CD8-positive, alpha-beta memory T cell (primary cell): ENCODE measurements at regions not wholly inside any gene's neighbourhood (a gene's known extent, or its start where the extent isn't known, plus 50 kb on each side); places are given as distances from the start of the nearest gene placed in this dataset.
A peak's percentile ranks its signal among the peaks of the same experiment; 100 is the strongest.
"Not testable (repeated sequence)": the region's sequence is repeated elsewhere in the genome, so short reads cannot be mapped to it uniquely, and the experiment has no call there.

ENCODE experiments used
- CTCF ChIA-PET: fragments of 350-600 bp; sonication (Branson Sonifier 250); formaldehyde crosslinking; loops from one replicate; lab custom pipeline; 2021; ENCODE audit warnings: antibody characterized with exemption; lab: Charles Lee
- POLR2A ChIA-PET: fragments of 350-600 bp; sonication (Branson Sonifier 250); formaldehyde crosslinking; loops from one replicate; lab custom pipeline; 2021; ENCODE audit warnings: antibody characterized with exemption; lab: Charles Lee
- DNase-seq, 5 donors: peaks; one replicate each; pipeline versions ENCODE4 v3.0.0 to v3.0.0-alpha.2; 2020 to 2022; ENCODE audit warnings: mixed read lengths in 1 of 5
- H3K27ac ChIP-seq: one replicate; pipeline ENCODE4 v1.7.0; 2013; ENCODE audit warnings: low read depth, mild to moderate bottlenecking, low read length, moderate library complexity
- H3K27me3 ChIP-seq: 2 replicates; pipeline ENCODE4 v1.7.0; 2013; ENCODE audit warnings: low read length, mild to moderate bottlenecking; ENCODE audit not compliant: insufficient read depth, poor library complexity, severe bottlenecking
- H3K36me3 ChIP-seq: 2 replicates; pipeline ENCODE4 v1.7.0; 2013; ENCODE audit warnings: mild to moderate bottlenecking, low read length, moderate library complexity; ENCODE audit not compliant: insufficient read depth
- H3K4me1 ChIP-seq: 2 replicates; pipeline ENCODE4 v1.7.0; 2013; ENCODE audit warnings: mild to moderate bottlenecking, low read length, moderate library complexity; ENCODE audit not compliant: insufficient read depth
- H3K4me3 ChIP-seq: 2 replicates; pipeline ENCODE4 v1.7.0; 2013; ENCODE audit warnings: mild to moderate bottlenecking, low read length
- H3K9me3 ChIP-seq: 2 replicates; pipeline ENCODE4 v1.7.0; 2013; ENCODE audit warnings: mild to moderate bottlenecking, low read length
- H3K27ac Mint-ChIP-seq, 8 donors: one replicate each; pipeline ENCODE4 v1.8.0; 2020 to 2021; ENCODE audit warnings: mixed read lengths in 8 of 8, mild to moderate bottlenecking in 6 of 8, inconsistent platforms in 3 of 8, moderate library complexity in 3 of 8
- H3K27me3 Mint-ChIP-seq, 2 donors: one replicate each; pipeline ENCODE4 v1.8.0; 2020 to 2021; ENCODE audit warnings: mixed read lengths in 2 of 2, mild to moderate bottlenecking in 1 of 2, moderate library complexity in 1 of 2
- H3K36me3 Mint-ChIP-seq, 3 donors: one replicate each; pipeline ENCODE4 v1.8.0; 2020 to 2021; ENCODE audit warnings: mixed read lengths in 3 of 3, inconsistent platforms in 1 of 3, mild to moderate bottlenecking in 1 of 3
- H3K4me1 Mint-ChIP-seq, 3 donors: one replicate each; pipeline ENCODE4 v1.8.0; 2020 to 2021; ENCODE audit warnings: mixed read lengths in 3 of 3, inconsistent platforms in 1 of 3, mild to moderate bottlenecking in 1 of 3
- H3K4me3 Mint-ChIP-seq, 7 donors: one replicate each; pipeline ENCODE4 v1.8.0; 2020 to 2021; ENCODE audit warnings: mixed read lengths in 7 of 7, mild to moderate bottlenecking in 6 of 7, moderate library complexity in 4 of 7, inconsistent platforms in 2 of 7
- H3K9me3 Mint-ChIP-seq, 5 donors: one replicate each; pipeline ENCODE4 v1.8.0; 2020 to 2022; ENCODE audit warnings: mixed read lengths in 5 of 5, mild to moderate bottlenecking in 3 of 5, moderate library complexity in 2 of 5, inconsistent platforms in 1 of 5

GRCh38 chr15:20317132-20317531, 224.5 kb downstream of the GOLGA6L6 start:
- H3K4me3 Mint-ChIP-seq, H3K27ac ChIP-seq, CTCF ChIA-PET, POLR2A ChIA-PET, H3K36me3 ChIP-seq, H3K4me3 ChIP-seq, H3K27ac Mint-ChIP-seq, H3K36me3 Mint-ChIP-seq, H3K9me3 ChIP-seq, H3K27me3 Mint-ChIP-seq, H3K4me1 ChIP-seq, DNase-seq, H3K9me3 Mint-ChIP-seq, H3K27me3 ChIP-seq, H3K4me1 Mint-ChIP-seq: not testable (repeated sequence)

GRCh38 chr15:20311014-20311680, 230.5 kb downstream of the GOLGA6L6 start:
- CTCF ChIA-PET, H3K4me3 ChIP-seq, POLR2A ChIA-PET, H3K27me3 ChIP-seq, H3K4me1 ChIP-seq, H3K36me3 ChIP-seq, H3K4me3 Mint-ChIP-seq, H3K4me1 Mint-ChIP-seq, DNase-seq, H3K27me3 Mint-ChIP-seq, H3K9me3 ChIP-seq, H3K27ac ChIP-seq, H3K27ac Mint-ChIP-seq, H3K9me3 Mint-ChIP-seq, H3K36me3 Mint-ChIP-seq: not testable (repeated sequence)

- Mint-ChIP-seq H3K4me1 (no peaks in the 10 kb centered on the region), H3K4me3 (no peak overlapping the region), H3K36me3 (no peaks in the 10 kb centered on the region), H3K27me3 (no peaks in the 10 kb centered on the region), H3K9me3 (no peaks in the 10 kb centered on the region), H3K27ac (no peak overlapping the region)
- CTCF ChIA-PET, result no interaction called here
- Histone ChIP-seq H3K27me3 (no peaks in the 10 kb centered on the region), H3K4me1 (no peaks in the 10 kb centered on the region), H3K4me3 (no peak overlapping the region), H3K9me3 (no peaks in the 10 kb centered on the region), H3K27ac (no peak overlapping the region), H3K36me3 (no peaks in the 10 kb centered on the region)
- no peak for DNase-seq
- POLR2A ChIA-PET, result no interaction called here
Measured at GRCh38 chr15:20310603-20311002, 231.0 kb downstream of the GOLGA6L6 start.

GRCh38 chr15:20309966-20310365, 231.6 kb downstream of the GOLGA6L6 start:
- H3K4me3 ChIP-seq, CTCF ChIA-PET, H3K4me3 Mint-ChIP-seq, H3K36me3 ChIP-seq, H3K9me3 ChIP-seq, H3K36me3 Mint-ChIP-seq, H3K27ac ChIP-seq, POLR2A ChIA-PET, H3K27ac Mint-ChIP-seq, H3K27me3 Mint-ChIP-seq, H3K4me1 ChIP-seq, DNase-seq, H3K4me1 Mint-ChIP-seq, H3K9me3 Mint-ChIP-seq, H3K27me3 ChIP-seq: not testable (repeated sequence)

GRCh38 chr15:20309395-20309794, 232.2 kb downstream of the GOLGA6L6 start:
- H3K36me3 ChIP-seq, H3K27me3 ChIP-seq, H3K36me3 Mint-ChIP-seq, H3K27ac Mint-ChIP-seq, H3K4me3 Mint-ChIP-seq, H3K4me3 ChIP-seq, H3K27me3 Mint-ChIP-seq, POLR2A ChIA-PET, H3K27ac ChIP-seq, H3K9me3 ChIP-seq, H3K9me3 Mint-ChIP-seq, H3K4me1 Mint-ChIP-seq, CTCF ChIA-PET, DNase-seq, H3K4me1 ChIP-seq: not testable (repeated sequence)

GRCh38 chr15:20308027-20308690, 233.4 kb downstream of the GOLGA6L6 start:
- H3K36me3 ChIP-seq, H3K4me3 Mint-ChIP-seq, DNase-seq, H3K27ac ChIP-seq, CTCF ChIA-PET, H3K4me3 ChIP-seq, H3K27me3 ChIP-seq, H3K27ac Mint-ChIP-seq, H3K27me3 Mint-ChIP-seq, H3K4me1 Mint-ChIP-seq, H3K4me1 ChIP-seq, H3K9me3 ChIP-seq, H3K36me3 Mint-ChIP-seq, POLR2A ChIA-PET, H3K9me3 Mint-ChIP-seq: not testable (repeated sequence)

- POLR2A ChIA-PET, CTCF ChIA-PET, H3K36me3 Mint-ChIP-seq, H3K27ac Mint-ChIP-seq, H3K27ac ChIP-seq, H3K27me3 ChIP-seq, H3K27me3 Mint-ChIP-seq, H3K36me3 ChIP-seq, DNase-seq, H3K9me3 ChIP-seq, H3K9me3 Mint-ChIP-seq, H3K4me3 Mint-ChIP-seq, H3K4me3 ChIP-seq, H3K4me1 Mint-ChIP-seq, H3K4me1 ChIP-seq: not testable (repeated sequence)
Measured at GRCh38 chr15:20307137-20307536, 234.5 kb downstream of the GOLGA6L6 start.

GRCh38 chr15:20306497-20307106, 235.0 kb downstream of the GOLGA6L6 start:
- H3K36me3 Mint-ChIP-seq, H3K27ac ChIP-seq, H3K4me1 ChIP-seq, H3K4me3 Mint-ChIP-seq, H3K27me3 ChIP-seq, H3K9me3 Mint-ChIP-seq, POLR2A ChIA-PET, H3K36me3 ChIP-seq, H3K9me3 ChIP-seq, CTCF ChIA-PET, H3K4me1 Mint-ChIP-seq, H3K4me3 ChIP-seq, DNase-seq, H3K27me3 Mint-ChIP-seq: not testable (repeated sequence)
- H3K27ac Mint-ChIP-seq, result peak overlapping the region in 1 of 8 donors; percentile 22
